H9 (cell line): ENCODE measurements at regions not wholly inside any gene's neighbourhood (a gene's known extent, or its start where the extent isn't known, plus 50 kb on each side); places are given as distances from the start of the nearest gene placed in this dataset.

Experiments used
- DNase-seq: peaks from one replicate; pipeline ENCODE4 v3.0.0-alpha.2; 2017
- H2AFZ ChIP-seq: one replicate; pipeline ENCODE4 v1.6.1; 2013; ENCODE audit warnings: mild to moderate bottlenecking, low read length, control low read depth, moderate library complexity
- H2AK5ac ChIP-seq: 2 replicates; pipeline ENCODE4 v1.6.1; 2013; ENCODE audit warnings: low read length, control low read depth, mixed read lengths; ENCODE audit not compliant: insufficient read length
- H2BK120ac ChIP-seq: one replicate; pipeline ENCODE4 v1.6.1; 2013; ENCODE audit warnings: low read depth, mild to moderate bottlenecking, low read length, control low read depth, inconsistent platforms; ENCODE audit not compliant: poor library complexity, severe bottlenecking
- H2BK12ac ChIP-seq: 2 replicates; pipeline ENCODE4 v1.6.1; 2013; ENCODE audit warnings: low read length, control low read depth, mixed read lengths, low read depth; ENCODE audit not compliant: insufficient read length
- H2BK15ac ChIP-seq: 2 replicates; pipeline ENCODE4 v1.6.1; 2013; ENCODE audit warnings: low read depth, low read length, control low read depth
- H2BK20ac ChIP-seq: one replicate; pipeline ENCODE4 v1.6.1; 2013; ENCODE audit warnings: low read depth, mild to moderate bottlenecking, low read length, control low read depth, inconsistent platforms; ENCODE audit not compliant: poor library complexity, severe bottlenecking
- H2BK5ac ChIP-seq: 2 replicates; pipeline ENCODE4 v1.6.1; 2013; ENCODE audit warnings: low read length, control low read depth, mixed read lengths; ENCODE audit not compliant: insufficient read length
- H3K14ac ChIP-seq: 2 replicates; pipeline ENCODE4 v1.6.1; 2013; ENCODE audit warnings: low read length, control low read depth; ENCODE audit not compliant: insufficient read depth
- H3K18ac ChIP-seq: 2 replicates; pipeline ENCODE4 v1.6.1; 2013; ENCODE audit warnings: low read depth, mild to moderate bottlenecking, mixed read lengths, low read length, control low read depth; ENCODE audit not compliant: insufficient read length
- H3K23ac ChIP-seq: 2 replicates; pipeline ENCODE4 v1.6.1; 2013; ENCODE audit warnings: low read length, control low read depth, mixed read lengths, low read depth; ENCODE audit not compliant: insufficient read length
- H3K23me2 ChIP-seq: 2 replicates; pipeline ENCODE4 v1.6.1; 2013; ENCODE audit warnings: low read depth, mild to moderate bottlenecking, mixed read lengths, low read length, control low read depth; ENCODE audit not compliant: insufficient read length, poor library complexity, severe bottlenecking
- H3K27ac ChIP-seq: 2 replicates; pipeline ENCODE4 v1.5.1; 2013; ENCODE audit warnings: low read length, control low read depth, mixed read lengths, low read depth; ENCODE audit not compliant: insufficient read length
- H3K27me3 ChIP-seq: 2 replicates; pipeline ENCODE4 v1.6.1; 2013; ENCODE audit warnings: low read length, control low read depth, inconsistent platforms; ENCODE audit not compliant: insufficient read depth
- H3K4ac ChIP-seq: 2 replicates; pipeline ENCODE4 v1.6.1; 2013; ENCODE audit warnings: low read depth, mild to moderate bottlenecking, control low read depth, inconsistent platforms, low read length, moderate library complexity
- H3K4me1 ChIP-seq: 2 replicates; pipeline ENCODE4 v1.6.1; 2013; ENCODE audit warnings: low read length, control low read depth, inconsistent platforms; ENCODE audit not compliant: insufficient read depth
- H3K4me2 ChIP-seq: 2 replicates; pipeline ENCODE4 v1.6.1; 2013; ENCODE audit warnings: low read length, control low read depth, mixed read lengths; ENCODE audit not compliant: insufficient read length, insufficient read depth
- H3K56ac ChIP-seq: 2 replicates; pipeline ENCODE4 v1.6.1; 2013; ENCODE audit warnings: low read depth, mild to moderate bottlenecking, mixed read lengths, low read length, control low read depth; ENCODE audit not compliant: insufficient read length
- H3K79me1 ChIP-seq: 2 replicates; pipeline ENCODE4 v1.6.1; 2013; ENCODE audit warnings: low read depth, mild to moderate bottlenecking, moderate library complexity, low read length, control low read depth, inconsistent platforms; ENCODE audit not compliant: insufficient read depth, poor library complexity, severe bottlenecking
- H3K79me2 ChIP-seq: 2 replicates; pipeline ENCODE4 v1.6.1; 2013; ENCODE audit warnings: low read length, control low read depth, inconsistent platforms; ENCODE audit not compliant: insufficient read depth
- H3K9ac ChIP-seq: 2 replicates; pipeline ENCODE4 v1.6.1; 2013; ENCODE audit warnings: low read length, control low read depth, mixed read lengths; ENCODE audit not compliant: insufficient read length; ENCODE audit errors: extremely low read depth
- H3K9me3 ChIP-seq: one replicate; pipeline ENCODE4 v1.6.1; 2013; ENCODE audit warnings: low read depth, low read length, inconsistent platforms; ENCODE audit not compliant: control insufficient read depth
- H3T11ph ChIP-seq: one replicate; pipeline ENCODE4 v1.6.1; 2013; ENCODE audit warnings: mild to moderate bottlenecking, low read length, control low read depth, inconsistent platforms
- H4K20me1 ChIP-seq: one replicate; pipeline ENCODE4 v1.6.1; 2013; ENCODE audit not compliant: control insufficient read depth, insufficient read length, insufficient read depth
- H4K5ac ChIP-seq: 2 replicates; pipeline ENCODE4 v1.6.1; 2013; ENCODE audit warnings: low read depth, mild to moderate bottlenecking, mixed read lengths, low read length, control low read depth; ENCODE audit not compliant: insufficient read length
- H4K8ac ChIP-seq: replicated peaks from 2 replicates; pipeline ENCODE4 v1.6.1; 2013; ENCODE audit warnings: low read length, control low read depth, mixed read lengths, low read depth; ENCODE audit not compliant: insufficient read length
- H4K91ac ChIP-seq: 2 replicates; pipeline ENCODE4 v1.6.1; 2013; ENCODE audit warnings: low read depth, mild to moderate bottlenecking, moderate library complexity, mixed read lengths, low read length, control low read depth; ENCODE audit not compliant: insufficient read length
- H3K27ac Mint-ChIP-seq, 3 experiments: 2 replicates in 2 of 3; 3 replicates in 1 of 3; pipeline ENCODE4 v1.8.0; 2020 to 2021; ENCODE audit warnings: mixed read lengths in 3 of 3, mild to moderate bottlenecking in 1 of 3, moderate library complexity in 1 of 3
- H3K27me3 Mint-ChIP-seq: 2 replicates; pipeline ENCODE4 v1.8.0; 2021; ENCODE audit warnings: low read depth, mild to moderate bottlenecking, moderate library complexity, mixed read lengths
- H3K36me3 Mint-ChIP-seq, 3 experiments: 2 replicates in 2 of 3; 3 replicates in 1 of 3; pipeline ENCODE4 v1.8.0; 2020 to 2021; ENCODE audit warnings: low read depth in 3 of 3, mixed read lengths in 3 of 3; ENCODE audit not compliant: insufficient read depth in 1 of 3
- H3K4me1 Mint-ChIP-seq, 2 experiments: 2 replicates each; pipeline ENCODE4 v1.8.0; 2020; ENCODE audit warnings: mixed read lengths in 2 of 2
- H3K4me3 Mint-ChIP-seq, 2 experiments: 2 replicates in 1 of 2; 3 replicates in 1 of 2; pipeline ENCODE4 v1.8.0; 2020 to 2021; ENCODE audit warnings: mild to moderate bottlenecking in 2 of 2, mixed read lengths in 2 of 2, moderate library complexity in 1 of 2
- H3K9me3 Mint-ChIP-seq, 2 experiments: 2 replicates in 1 of 2; 3 replicates in 1 of 2; pipeline ENCODE4 v1.8.0; 2020; ENCODE audit warnings: mild to moderate bottlenecking in 2 of 2, mixed read lengths in 2 of 2, moderate library complexity in 1 of 2
- CTCF ChIP-seq: fragments of 200-600 bp; sonication (generic); conservative IDR thresholded peaks from 3 replicates; pipeline ENCODE4 v1.8.0; 2021; ENCODE audit warnings: antibody characterized with exemption, mild to moderate bottlenecking
- WGBS: extraction: QIAGEN DNeasy Blood & Tissue Kit; methylation state at CpG from one replicate; pipeline ENCODE4 v1.1.7; 2013; ENCODE audit warnings: missing lambda C conversion rate, low lambda C conversion rate, mixed read lengths; ENCODE audit not compliant: insufficient read length; ENCODE audit errors: extremely low coverage; 5-methylcytosine and 5-hydroxymethylcytosine counted together

- Histone ChIP-seq H4K20me1 (no peaks in the 10 kb centered on the region), H3K4me2 (no peak overlapping the region), H3K56ac (no peak overlapping the region), H3K4me1 (no peaks in the 10 kb centered on the region; the same call in 1 of the 2 replicates), H3K9ac (no peak overlapping the region), H2BK15ac (no peak overlapping the region), H3K79me1 (no peaks in the 10 kb centered on the region), H2AK5ac (no peak overlapping the region), H3T11ph (no peak overlapping the region), H4K91ac (no peak overlapping the region), H2BK20ac (no peak overlapping the region), H2AFZ (no peak overlapping the region), H3K23me2 (no peaks in the 10 kb centered on the region), H2BK5ac (no peak overlapping the region), H3K18ac (no peak overlapping the region), H2BK120ac (no peak overlapping the region), H2BK12ac (no peak overlapping the region), H3K4ac (no peak overlapping the region), H3K27me3 (no peaks in the 10 kb centered on the region), H3K23ac (no peak overlapping the region), H4K8ac (no peak overlapping the region), H3K14ac (no peak overlapping the region; the same call in 1 of the 2 replicates), H3K9me3 (no peaks in the 10 kb centered on the region), H4K5ac (no peak overlapping the region), H3K79me2 (no peaks in the 10 kb centered on the region), H3K27ac (no peak overlapping the region)
- no CpG with 5 or more reads among the region's 1 CpG for WGBS
- Mint-ChIP-seq H3K27me3 (no peaks in the 10 kb centered on the region), H3K9me3 (peaks cover 7 to 9% of the 10 kb centered on the region in 2 experiments), H3K4me1 (no peaks in the 10 kb centered on the region), H3K27ac (no peak overlapping the region), H3K36me3 (peaks cover 3 to 4% (median 3%) of the 10 kb centered on the region in 3 experiments; a peak in 4 of 7 replicates), H3K4me3 (no peak overlapping the region)
- no peak for DNase-seq
- no peak for TF ChIP-seq CTCF
These were observed 85.3 kb downstream of the C1D start for GRCh38 chr2:67977464-67977863.
